Ovary (tissue), 7 donors: ENCODE measurements at regions not wholly inside any gene's neighbourhood (a gene's known extent, or its start where the extent isn't known, plus 50 kb on each side); places are given as distances from the start of the nearest gene placed in this dataset.

Source experiments
- DNase-seq, 5 donors: peaks; one replicate each; pipeline ENCODE4 v3.0.0-alpha.2; 2019 to 2020
- H3K27ac ChIP-seq, 2 donors: fragments of 200-600 bp; one replicate each; pipeline versions ENCODE4 v1.5.1 to v1.8.0; 2019 to 2022
- H3K27me3 ChIP-seq: fragments of 200-600 bp; one replicate; pipeline ENCODE4 v1.8.0; 2022
- H3K36me3 ChIP-seq: fragments of 200-600 bp; sonication (generic); one replicate; pipeline ENCODE4 v1.5.1; 2019
- H3K4me1 ChIP-seq: one replicate; pipeline ENCODE4 v1.8.1; 2013; ENCODE audit warnings: mild to moderate bottlenecking, moderate library complexity; ENCODE audit not compliant: insufficient read depth
- H3K4me3 ChIP-seq: fragments of 200-600 bp; sonication (generic); one replicate; pipeline ENCODE4 v1.5.1; 2017
- H3K9me3 ChIP-seq, 2 donors: fragments of 200-600 bp in 1 of 2; sonication (generic) in 1 of 2; one replicate each; pipeline versions ENCODE4 v1.5.1 to v1.8.1; 2013 to 2019; ENCODE audit warnings: mild to moderate bottlenecking in 1 of 2, moderate library complexity in 1 of 2
- EP300 ChIP-seq: sonication (generic); formaldehyde crosslinking; IDR thresholded peaks from one replicate; pipeline ENCODE4 v1.6.1; 2017; ENCODE audit warnings: antibody characterized with exemption
- POLR2A ChIP-seq: fragments of 450-650 bp; IDR thresholded peaks from one replicate; pipeline ENCODE4 v1.6.1; 2017; ENCODE audit warnings: antibody characterized with exemption, mild to moderate bottlenecking, moderate library complexity
- WGBS, 3 donors: extraction: QIAGEN DNeasy Blood & Tissue Kit in 1 of 3; methylation state at CpG; one replicate each; pipeline versions ENCODE4 v1.1.5 to v1.1.7; 2013 to 2017; 5-methylcytosine and 5-hydroxymethylcytosine counted together
- intact Hi-C, 4 donors: fragments of 100-400 bp; cut with DNase I; formaldehyde crosslinking; loops; one replicate each; pipeline versions ENCODE4 v1.11.0 to v1.15.1; 2022 to 2023
- TF ChIP-seq, protein P1 (sequence below), 3 donors: fragments of 450-650 bp in 2 of 3; fragments of 200-600 bp in 1 of 3; IDR thresholded peaks; one replicate each; pipeline versions ENCODE4 v1.5.1 to v1.8.0; 2016 to 2022; ENCODE audit warnings: antibody characterized with exemption in 3 of 3, mild to moderate bottlenecking in 1 of 3
- donor health status: DM: no; HTN: no; CAD: no; lungs with moderate emphysema.
- donor health status: DM: no; HTN: no; CAD: no.
- donor health status: Bipolar disorder and iron deficiency.
- donor health status: DM: no; HTN: no; CAD: no.
- donor health status: DM: yes; HTN: yes; CAD: no.

DNA sequence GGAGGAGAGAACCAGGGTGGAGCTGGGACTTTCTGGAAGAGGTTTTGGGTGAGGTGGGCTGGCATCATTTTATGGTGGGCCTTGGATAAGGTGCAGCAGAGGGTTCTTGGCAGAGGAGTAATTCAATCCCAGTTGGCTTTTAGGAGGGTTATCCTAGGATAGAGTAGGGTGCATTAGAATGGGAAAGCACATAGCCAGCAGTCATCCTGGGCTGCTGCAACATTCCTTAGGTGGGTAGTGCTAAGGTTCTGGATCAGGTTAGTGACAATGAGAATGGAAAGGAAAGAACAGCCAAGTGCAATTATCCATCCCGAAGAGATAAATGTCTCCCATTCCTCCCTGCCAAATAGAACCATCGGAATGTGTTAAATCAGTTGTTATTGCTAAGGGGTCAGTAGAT lies 157.3 kb upstream of the SPRED2 start:
- intact Hi-C loops, result no loop called here
- WGBS, 3 donors, result 77 to 81% (median 77%) methylated on average over 2 of the region's 2 CpGs
- no peak overlapping the region for H3K27ac ChIP-seq
- no peak overlapping the region for H3K4me3 ChIP-seq
- no peaks in the 10 kb centered on the region for H3K27me3 ChIP-seq
- no peak for TF ChIP-seq EP300
- no peak for TF ChIP-seq POLR2A
- TF ChIP-seq, protein P1, sequence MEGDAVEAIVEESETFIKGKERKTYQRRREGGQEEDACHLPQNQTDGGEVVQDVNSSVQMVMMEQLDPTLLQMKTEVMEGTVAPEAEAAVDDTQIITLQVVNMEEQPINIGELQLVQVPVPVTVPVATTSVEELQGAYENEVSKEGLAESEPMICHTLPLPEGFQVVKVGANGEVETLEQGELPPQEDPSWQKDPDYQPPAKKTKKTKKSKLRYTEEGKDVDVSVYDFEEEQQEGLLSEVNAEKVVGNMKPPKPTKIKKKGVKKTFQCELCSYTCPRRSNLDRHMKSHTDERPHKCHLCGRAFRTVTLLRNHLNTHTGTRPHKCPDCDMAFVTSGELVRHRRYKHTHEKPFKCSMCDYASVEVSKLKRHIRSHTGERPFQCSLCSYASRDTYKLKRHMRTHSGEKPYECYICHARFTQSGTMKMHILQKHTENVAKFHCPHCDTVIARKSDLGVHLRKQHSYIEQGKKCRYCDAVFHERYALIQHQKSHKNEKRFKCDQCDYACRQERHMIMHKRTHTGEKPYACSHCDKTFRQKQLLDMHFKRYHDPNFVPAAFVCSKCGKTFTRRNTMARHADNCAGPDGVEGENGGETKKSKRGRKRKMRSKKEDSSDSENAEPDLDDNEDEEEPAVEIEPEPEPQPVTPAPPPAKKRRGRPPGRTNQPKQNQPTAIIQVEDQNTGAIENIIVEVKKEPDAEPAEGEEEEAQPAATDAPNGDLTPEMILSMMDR (IDR thresholded peaks at IDR 0.05), result no peak
- no peaks in the 10 kb centered on the region for H3K4me1 ChIP-seq
- DNase-seq, result no peak
- H3K36me3 ChIP-seq, result no peaks in the 10 kb centered on the region
- no peaks in the 10 kb centered on the region for H3K9me3 ChIP-seq

DNA sequence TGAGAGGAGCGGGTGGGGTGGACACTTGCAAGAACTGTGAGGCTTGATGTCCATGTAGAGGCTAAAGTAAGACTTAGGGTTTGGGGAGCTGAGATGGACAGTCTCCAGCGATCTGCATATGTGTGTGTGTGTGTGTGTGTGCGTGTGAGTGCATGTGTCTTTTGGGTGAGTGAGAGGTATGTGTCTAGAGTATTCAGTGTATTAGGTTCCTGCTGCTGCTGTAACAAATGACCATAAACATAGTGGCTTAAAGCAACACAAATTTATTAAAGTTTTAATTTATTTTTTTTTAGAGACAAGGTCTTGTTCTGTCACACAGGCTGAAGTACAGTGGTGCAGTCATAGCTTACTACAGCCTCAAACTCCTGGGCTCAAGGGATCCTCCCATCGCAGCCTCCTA lies 155.4 kb upstream of the SPRED2 start:
- no peaks in the 10 kb centered on the region for H3K27me3 ChIP-seq
- H3K9me3 ChIP-seq, result no peaks in the 10 kb centered on the region
- no peak for DNase-seq
- intact Hi-C loops, result no loop called here
- no peak for TF ChIP-seq EP300
- TF ChIP-seq, protein P1 (IDR thresholded peaks at IDR 0.05), result no peak
- no peak for TF ChIP-seq POLR2A
- no peaks in the 10 kb centered on the region for H3K4me1 ChIP-seq
- H3K27ac ChIP-seq, result no peak overlapping the region
- no peaks in the 10 kb centered on the region for H3K36me3 ChIP-seq
- no peak overlapping the region for H3K4me3 ChIP-seq
- WGBS, 3 donors, result 95 to 97% (median 97%) methylated on average over 4 of the region's 4 CpGs

DNA sequence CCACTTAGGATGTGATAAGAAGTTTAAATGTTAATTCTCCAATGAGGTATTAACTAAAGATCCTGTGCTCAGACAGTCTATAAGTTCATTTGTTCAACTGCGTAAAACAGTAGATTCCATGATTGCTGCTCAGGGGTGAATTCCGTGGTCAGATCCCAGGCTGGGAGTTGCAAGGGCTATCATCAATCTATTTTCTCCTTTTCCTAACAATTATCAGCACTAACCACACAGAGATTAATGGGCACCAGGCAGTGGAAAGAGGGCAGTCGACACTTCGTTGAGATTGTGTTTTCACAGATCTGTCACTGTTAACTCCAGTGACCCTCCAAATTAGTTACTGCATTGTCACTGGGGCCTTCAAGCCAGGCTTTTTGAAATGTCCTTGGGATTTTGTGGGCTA lies 154.1 kb upstream of the SPRED2 start:
- H3K4me1 ChIP-seq, result no peaks in the 10 kb centered on the region
- DNase-seq, result no peak
- no peak overlapping the region for H3K4me3 ChIP-seq
- H3K36me3 ChIP-seq, result no peaks in the 10 kb centered on the region
- H3K27me3 ChIP-seq, result no peaks in the 10 kb centered on the region
- H3K27ac ChIP-seq, result no peak overlapping the region
- TF ChIP-seq, protein P1 (IDR thresholded peaks at IDR 0.05), result no peak
- TF ChIP-seq EP300 (no peak), POLR2A (no peak)
- intact Hi-C loops, result no loop called here
- no peaks in the 10 kb centered on the region for H3K9me3 ChIP-seq
- WGBS, 3 donors, result 59 to 62% (median 62%) methylated on average over 4 of the region's 4 CpGs

DNA sequence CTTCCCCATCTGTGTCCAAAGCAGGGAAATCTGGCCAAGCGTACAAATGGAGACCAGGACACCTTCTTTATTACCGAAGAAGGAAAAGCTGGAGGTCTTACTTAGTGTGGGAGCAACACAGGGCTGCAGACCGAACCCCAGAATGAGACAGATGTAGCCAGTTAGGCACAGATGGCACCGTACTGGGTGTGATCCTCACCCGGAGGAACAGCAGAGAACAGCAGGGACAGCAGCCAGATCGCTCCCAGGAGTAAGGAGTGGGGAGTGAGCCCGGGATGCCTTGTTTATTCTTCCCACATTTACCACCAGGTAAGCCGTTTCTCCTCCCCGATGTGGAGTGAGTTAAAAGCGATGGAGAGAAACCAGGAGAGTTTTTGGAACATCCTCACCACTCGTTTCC lies 150.7 kb upstream of the SPRED2 start:
- no peak for DNase-seq
- no peak overlapping the region for H3K27ac ChIP-seq
- intact Hi-C loops, result no loop called here
- H3K36me3 ChIP-seq, result no peaks in the 10 kb centered on the region
- H3K4me1 ChIP-seq, result no peaks in the 10 kb centered on the region
- no peaks in the 10 kb centered on the region for H3K9me3 ChIP-seq
- 75 to 80% (median 77%) methylated on average over 11 of the region's 11 CpGs for WGBS, 3 donors
- no peak overlapping the region for H3K4me3 ChIP-seq
- no peak for TF ChIP-seq POLR2A
- TF ChIP-seq EP300, result no peak
- TF ChIP-seq, protein P1 (IDR thresholded peaks at IDR 0.05), result no peak
- H3K27me3 ChIP-seq, result no peaks in the 10 kb centered on the region

DNA sequence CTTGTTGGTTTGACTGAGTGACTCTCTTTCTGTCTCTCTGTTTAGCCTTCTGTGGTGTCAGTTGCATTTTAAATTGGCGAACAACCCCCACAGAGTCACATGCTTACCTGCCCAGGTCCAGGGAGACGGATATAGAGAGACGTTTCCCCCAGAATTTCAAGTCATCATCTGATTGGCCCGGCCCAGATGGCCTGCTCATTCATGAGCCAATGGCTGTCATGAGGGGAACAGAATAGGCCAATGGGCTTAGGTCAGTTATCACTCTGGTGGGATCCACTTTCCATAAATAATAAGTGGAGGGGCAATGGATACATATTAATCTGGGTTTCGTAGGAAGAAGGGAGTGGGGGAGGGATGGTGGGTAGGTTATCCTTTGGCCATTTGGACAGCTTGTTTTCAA lies 150.0 kb upstream of the SPRED2 start:
- Histone ChIP-seq H3K36me3 (no peaks in the 10 kb centered on the region), H3K4me3 (no peak overlapping the region), H3K4me1 (no peaks in the 10 kb centered on the region), H3K27me3 (no peaks in the 10 kb centered on the region), H3K27ac (no peak overlapping the region), H3K9me3 (no peaks in the 10 kb centered on the region)
- WGBS, 3 donors, result 90 to 91% (median 91%) methylated on average over 5 of the region's 5 CpGs
- intact Hi-C loops, result no loop called here
- TF ChIP-seq, protein P1 (IDR thresholded peaks at IDR 0.05), result no peak
- TF ChIP-seq EP300 (no peak), POLR2A (no peak)
- DNase-seq, result no peak
